Gastroesophageal sphincter (tissue), 4 donors: ENCODE measurements at regions not wholly inside any gene's neighbourhood (a gene's known extent, or its start where the extent isn't known, plus 50 kb on each side); places are given as distances from the start of the nearest gene placed in this dataset.

Experiments
- ATAC-seq: fragments of 150-250 bp; one replicate; pipeline ENCODE4 v1.9.1; 2016; ENCODE audit warnings: mild to moderate bottlenecking, moderate library complexity
- H3K27ac ChIP-seq, 4 donors: fragments of 200-600 bp; sonication (generic) in 3 of 4; 1 replicate in 3 of 4; 2 replicates in 1 of 4; pipeline ENCODE4 v1.5.1; 2016 to 2019
- H3K27me3 ChIP-seq: fragments of 200-600 bp; sonication (generic); one replicate; pipeline ENCODE4 v1.5.1; 2019
- H3K36me3 ChIP-seq, 2 donors: fragments of 200-600 bp; sonication (generic); one replicate each; pipeline ENCODE4 v1.5.1; 2019; ENCODE audit warnings: control low read depth in 1 of 2
- H3K4me1 ChIP-seq, 3 donors: fragments of 200-600 bp; sonication (generic); 1 replicate in 2 of 3; 2 replicates in 1 of 3; pipeline ENCODE4 v1.5.1; 2016 to 2019; ENCODE audit warnings: control low read depth in 2 of 3
- H3K4me3 ChIP-seq, 2 donors: fragments of 200-600 bp; sonication (generic); one replicate each; pipeline ENCODE4 v1.5.1; 2019; ENCODE audit warnings: mild to moderate bottlenecking in 1 of 2, moderate library complexity in 1 of 2
- H3K9me3 ChIP-seq, 3 donors: fragments of 200-600 bp; sonication (generic); one replicate each; pipeline ENCODE4 v1.5.1; 2017 to 2019; ENCODE audit warnings: control low read depth in 2 of 3
- EP300 ChIP-seq: sonication (generic); formaldehyde crosslinking; IDR thresholded peaks from one replicate; pipeline ENCODE4 v1.6.1; 2017; ENCODE audit warnings: antibody characterized with exemption, mild to moderate bottlenecking
- POLR2A ChIP-seq, 2 donors: fragments of 450-650 bp; IDR thresholded peaks; one replicate each; pipeline ENCODE4 v1.6.1; 2017; ENCODE audit warnings: antibody characterized with exemption in 2 of 2, mild to moderate bottlenecking in 2 of 2, moderate library complexity in 1 of 2
- POLR2AphosphoS5 ChIP-seq: sonication (generic); formaldehyde crosslinking; IDR thresholded peaks from one replicate; pipeline ENCODE4 v1.6.1; 2017; ENCODE audit warnings: antibody characterized with exemption
- WGBS, 2 donors: methylation state at CpG; one replicate each; pipeline ENCODE4 v1.1.5; 2018; ENCODE audit warnings: low coverage in 1 of 2; 5-methylcytosine and 5-hydroxymethylcytosine counted together
- TF ChIP-seq, protein P1 (sequence below), 4 experiments: fragments of 200-600 bp in 2 of 4; fragments of 450-650 bp in 2 of 4; sonication (generic) in 1 of 4; IDR thresholded peaks; one replicate each; pipeline ENCODE4 v1.5.1; 2017 to 2019; ENCODE audit warnings: antibody characterized with exemption in 4 of 4, mild to moderate bottlenecking in 2 of 4, moderate library complexity in 2 of 4

DNA sequence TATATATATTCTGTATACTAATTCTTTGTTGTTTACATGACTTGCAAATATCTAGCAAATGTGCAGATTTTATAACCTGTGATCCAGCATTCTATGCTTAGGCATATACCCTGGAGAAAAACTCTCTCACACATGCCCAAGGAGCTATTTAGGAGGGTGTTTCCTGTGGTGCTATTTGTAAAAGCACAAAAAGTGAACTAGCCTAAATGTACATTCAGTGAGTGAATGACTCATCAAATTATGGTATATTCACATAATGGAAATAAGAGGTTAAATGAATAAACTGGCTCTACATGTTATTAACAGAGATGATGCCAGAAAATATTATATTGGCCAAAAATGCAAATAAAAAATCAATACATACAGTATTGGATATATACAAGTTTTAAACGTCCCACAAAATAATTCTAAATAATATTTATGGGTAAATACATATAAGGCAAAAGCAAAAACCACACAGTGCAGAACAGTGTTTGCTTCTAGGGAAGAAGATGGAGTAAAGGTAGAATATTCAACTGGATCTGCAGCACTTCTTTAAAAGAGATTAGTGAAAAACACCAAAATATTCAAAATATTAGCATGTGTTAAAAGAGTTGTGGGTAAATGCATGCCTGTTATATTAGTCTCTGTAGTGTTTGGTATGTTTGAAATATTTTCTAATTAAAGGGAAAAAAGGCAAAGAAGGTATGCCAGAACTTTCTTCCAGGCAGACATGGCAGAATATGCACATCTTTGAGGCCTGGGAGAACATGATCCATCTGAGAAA lies 344.7 kb downstream of the KLF5 start:
- WGBS, 2 donors, result 58 to 80% methylated on average over 1 of the region's 1 CpG
- Histone ChIP-seq H3K9me3 (no peaks in the 10 kb centered on the region), H3K27me3 (no peaks in the 10 kb centered on the region), H3K27ac (no peak overlapping the region), H3K36me3 (no peaks in the 10 kb centered on the region), H3K4me3 (no peak overlapping the region), H3K4me1 (no peaks in the 10 kb centered on the region)
- TF ChIP-seq POLR2AphosphoS5, result no peak
- no peak for TF ChIP-seq POLR2A (IDR thresholded peaks at IDR 0.05)
- no peak for TF ChIP-seq EP300
- TF ChIP-seq, protein P1, sequence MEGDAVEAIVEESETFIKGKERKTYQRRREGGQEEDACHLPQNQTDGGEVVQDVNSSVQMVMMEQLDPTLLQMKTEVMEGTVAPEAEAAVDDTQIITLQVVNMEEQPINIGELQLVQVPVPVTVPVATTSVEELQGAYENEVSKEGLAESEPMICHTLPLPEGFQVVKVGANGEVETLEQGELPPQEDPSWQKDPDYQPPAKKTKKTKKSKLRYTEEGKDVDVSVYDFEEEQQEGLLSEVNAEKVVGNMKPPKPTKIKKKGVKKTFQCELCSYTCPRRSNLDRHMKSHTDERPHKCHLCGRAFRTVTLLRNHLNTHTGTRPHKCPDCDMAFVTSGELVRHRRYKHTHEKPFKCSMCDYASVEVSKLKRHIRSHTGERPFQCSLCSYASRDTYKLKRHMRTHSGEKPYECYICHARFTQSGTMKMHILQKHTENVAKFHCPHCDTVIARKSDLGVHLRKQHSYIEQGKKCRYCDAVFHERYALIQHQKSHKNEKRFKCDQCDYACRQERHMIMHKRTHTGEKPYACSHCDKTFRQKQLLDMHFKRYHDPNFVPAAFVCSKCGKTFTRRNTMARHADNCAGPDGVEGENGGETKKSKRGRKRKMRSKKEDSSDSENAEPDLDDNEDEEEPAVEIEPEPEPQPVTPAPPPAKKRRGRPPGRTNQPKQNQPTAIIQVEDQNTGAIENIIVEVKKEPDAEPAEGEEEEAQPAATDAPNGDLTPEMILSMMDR (IDR thresholded peaks at IDR 0.05), result no peak
- ATAC-seq, result no peak

DNA sequence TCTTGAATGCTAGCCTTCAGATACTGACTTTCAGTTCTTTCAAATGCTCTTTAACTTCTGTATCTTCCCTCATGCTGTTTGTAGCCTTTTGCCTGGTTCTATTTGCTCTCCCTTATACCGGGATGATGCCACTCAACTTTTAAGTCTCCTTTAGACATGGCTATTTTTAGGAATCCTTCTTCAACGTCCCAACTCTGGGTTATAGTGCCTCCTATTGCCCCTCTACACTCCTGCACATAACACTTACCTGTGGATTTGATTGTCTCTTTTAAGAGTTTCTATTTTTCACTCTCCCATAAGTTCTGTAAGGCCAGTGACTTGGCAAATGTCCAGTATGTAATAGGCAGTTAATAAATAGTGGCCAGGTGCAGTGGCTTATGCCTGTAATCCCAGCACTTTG lies 343.0 kb downstream of the KLF5 start:
- Histone ChIP-seq H3K4me3 (no peak overlapping the region), H3K36me3 (no peaks in the 10 kb centered on the region), H3K9me3 (no peaks in the 10 kb centered on the region), H3K27me3 (no peaks in the 10 kb centered on the region), H3K4me1 (no peaks in the 10 kb centered on the region), H3K27ac (no peak overlapping the region)
- no peak for TF ChIP-seq POLR2A (IDR thresholded peaks at IDR 0.05)
- no peak for TF ChIP-seq POLR2AphosphoS5
- TF ChIP-seq, protein P1 (IDR thresholded peaks at IDR 0.05), result no peak
- TF ChIP-seq EP300, result no peak
- WGBS, 2 donors, result 40 to 50% methylated on average over 1 to 2 of the region's 2 CpGs
- ATAC-seq, result no peak

DNA sequence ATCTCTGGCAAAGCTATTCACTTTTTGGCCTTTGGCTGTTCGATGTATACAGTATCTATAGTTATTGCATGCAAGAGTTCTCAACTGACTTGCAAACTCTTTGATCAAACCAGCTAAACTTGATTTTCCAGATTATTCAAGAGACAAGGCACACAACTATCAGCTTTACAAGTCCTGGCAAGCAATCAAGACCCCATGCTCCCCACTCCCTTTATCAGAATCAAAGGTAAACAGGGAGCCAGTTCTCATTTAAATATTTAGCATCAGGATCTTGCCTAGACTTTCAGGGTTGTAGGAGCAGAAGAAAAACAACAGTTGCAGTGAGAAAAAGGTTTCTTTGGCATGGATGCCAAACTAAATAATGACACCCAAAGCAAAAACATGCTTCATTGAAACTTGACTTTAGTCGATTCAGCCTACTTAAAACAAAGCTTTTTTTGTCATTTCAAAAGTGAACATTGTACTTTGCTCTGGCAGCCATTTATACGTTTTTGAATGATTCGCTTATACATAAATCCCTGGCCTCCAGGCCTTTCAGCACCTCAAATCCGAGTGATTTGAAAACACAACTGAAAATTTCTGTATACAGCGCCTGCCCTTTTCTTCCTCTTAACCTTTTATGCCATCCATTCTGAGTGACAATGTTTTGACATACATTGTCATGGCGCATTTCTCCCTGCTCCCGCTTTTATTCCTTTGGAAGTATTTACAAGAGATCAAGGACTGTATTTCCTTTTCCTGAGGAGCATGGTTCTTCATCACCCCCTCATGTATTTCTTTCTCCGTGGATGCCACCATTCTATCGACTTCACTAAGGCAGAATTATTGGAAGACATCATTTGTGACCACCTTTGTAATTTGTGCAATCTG lies 340.8 kb downstream of the KLF5 start:
- no peaks in the 10 kb centered on the region for H3K36me3 ChIP-seq
- H3K27ac ChIP-seq, result no peak overlapping the region
- WGBS, 2 donors, result 56 to 65% methylated on average over 8 to 10 of the region's 10 CpGs
- no peak for TF ChIP-seq EP300
- TF ChIP-seq, protein P1 (IDR thresholded peaks at IDR 0.05), result no peak
- TF ChIP-seq POLR2A (IDR thresholded peaks at IDR 0.05), result no peak
- TF ChIP-seq POLR2AphosphoS5, result no peak
- H3K9me3 ChIP-seq, result no peaks in the 10 kb centered on the region
- no peaks in the 10 kb centered on the region for H3K27me3 ChIP-seq
- no peaks in the 10 kb centered on the region for H3K4me1 ChIP-seq
- ATAC-seq, result no peak
- H3K4me3 ChIP-seq, result no peak overlapping the region

DNA sequence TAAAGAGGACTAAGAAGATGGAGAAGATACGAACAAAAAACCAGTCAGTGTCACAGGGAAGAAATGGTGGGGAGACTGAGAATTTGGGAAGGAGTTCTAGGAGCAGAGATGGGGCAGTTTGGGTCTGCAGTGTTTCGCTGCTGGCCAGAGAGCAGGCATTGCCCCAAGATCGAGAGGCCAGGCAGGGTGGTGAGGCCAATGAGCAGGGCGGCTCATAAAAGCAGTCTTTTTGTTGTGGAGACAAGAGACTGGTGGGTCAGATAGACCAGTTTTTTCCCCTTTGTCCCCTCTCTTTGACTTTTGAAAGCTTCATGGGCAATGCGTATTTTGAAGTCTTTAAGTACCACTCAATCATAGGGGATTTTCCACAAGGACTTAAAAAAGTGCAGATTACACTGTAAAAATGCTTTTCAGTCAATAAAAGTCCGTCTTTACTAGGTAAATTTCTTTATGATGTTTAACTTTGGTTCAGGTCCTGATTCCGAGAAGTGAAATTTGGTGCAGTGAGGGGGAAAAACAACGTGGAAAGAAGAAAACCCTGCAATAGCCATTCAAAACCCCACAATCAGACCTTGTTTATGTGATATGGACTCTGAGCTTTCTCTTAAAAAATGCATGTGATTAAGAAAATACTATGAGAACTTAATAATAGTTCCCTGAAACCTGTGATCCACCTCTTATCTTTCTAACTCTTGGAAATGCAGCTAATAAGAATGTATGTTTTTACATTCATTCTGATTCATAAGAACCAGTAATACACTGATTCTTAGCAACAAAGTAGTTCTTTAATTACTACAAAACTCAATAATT lies 338.9 kb downstream of the KLF5 start:
- no peaks in the 10 kb centered on the region for H3K36me3 ChIP-seq
- H3K27me3 ChIP-seq, result no peaks in the 10 kb centered on the region
- H3K27ac ChIP-seq, result no peak overlapping the region
- no peak for ATAC-seq
- TF ChIP-seq, protein P1 (IDR thresholded peaks at IDR 0.05), result no peak
- TF ChIP-seq POLR2AphosphoS5 (no peak), EP300 (no peak), POLR2A (IDR thresholded peaks at IDR 0.05) (no peak)
- 67 to 73% methylated on average over 8 of the region's 8 CpGs for WGBS, 2 donors
- H3K4me1 ChIP-seq, result no peaks in the 10 kb centered on the region
- no peak overlapping the region for H3K4me3 ChIP-seq
- no peaks in the 10 kb centered on the region for H3K9me3 ChIP-seq
